CMK (cell line): ENCODE measurements at regions not wholly inside any gene's neighbourhood (a gene's known extent, or its start where the extent isn't known, plus 50 kb on each side); places are given as distances from the start of the nearest gene placed in this dataset.
"Not testable (repeated sequence)": the region's sequence is repeated elsewhere in the genome, so short reads cannot be mapped to it uniquely, and the experiment has no call there.

Experiments used
- DNase-seq: peaks from one replicate; pipeline ENCODE4 v3.0.0-alpha.2; 2010; ENCODE audit warnings: low read depth

GRCh38 chr10:45515630-45516029 lies 141.6 kb downstream of the ALOX5 start:
- DNase-seq: no peak

GRCh38 chr10:45514291-45515270 lies 140.6 kb downstream of the ALOX5 start:
- no peak for DNase-seq

GRCh38 chr10:45513551-45513950 lies 139.5 kb downstream of the ALOX5 start:
- DNase-seq: no peak

GRCh38 chr10:45511926-45512325 lies 137.9 kb downstream of the ALOX5 start:
- DNase-seq: not testable (repeated sequence)

- no peak for DNase-seq
Measured at GRCh38 chr10:45509491-45509890, 135.5 kb downstream of the ALOX5 start.

- no peak for DNase-seq
Measured at GRCh38 chr10:45505311-45505710, 131.3 kb downstream of the ALOX5 start.

GRCh38 chr10:45502458-45502857 lies 128.4 kb downstream of the ALOX5 start:
- no peak for DNase-seq

GRCh38 chr10:45501791-45502190 lies 127.8 kb downstream of the ALOX5 start:
- DNase-seq: no peak

- DNase-seq: no peak
Measured at GRCh38 chr10:45500798-45501197, 126.8 kb downstream of the ALOX5 start.

GRCh38 chr10:45500304-45500703 lies 126.3 kb downstream of the ALOX5 start:
- DNase-seq: no peak

GRCh38 chr10:45495438-45496152 lies 121.6 kb downstream of the ALOX5 start:
- DNase-seq: peak; percentile 43
